B cell (primary cell): ENCODE measurements at regions not wholly inside any gene's neighbourhood (a gene's known extent, or its start where the extent isn't known, plus 50 kb on each side); places are given as distances from the start of the nearest gene placed in this dataset.

Experiments used
- ATAC-seq: fragments of 200-7000 bp; cut with Tn5 transposase; one replicate; pipeline ENCODE4 v1.10.0; 2021; ENCODE audit warnings: low read depth, mild to moderate bottlenecking, moderate number of reproducible peaks, moderate library complexity
- CTCF ChIA-PET: fragments of 350-600 bp; sonication (Branson Sonifier 250); formaldehyde crosslinking; loops from one replicate; lab custom pipeline; 2021; ENCODE audit warnings: antibody characterized with exemption, inconsistent platforms; lab: Charles Lee
- POLR2A ChIA-PET: fragments of 350-600 bp; sonication (Branson Sonifier 250); formaldehyde crosslinking; loops from one replicate; lab custom pipeline; 2021; ENCODE audit warnings: antibody characterized with exemption; lab: Charles Lee
- DNase-seq: peaks from one replicate; pipeline ENCODE4 v3.0.0; 2013
- H2AFZ ChIP-seq: 2 replicates; pipeline ENCODE4 v1.6.1; 2012; ENCODE audit warnings: mild to moderate bottlenecking, low read depth, low read length; ENCODE audit not compliant: insufficient read depth, poor library complexity, severe bottlenecking
- H3K27ac ChIP-seq, 2 donors: 1 replicate in 1 of 2; 2 replicates in 1 of 2; pipeline ENCODE4 v1.5.1; 2012 to 2013; ENCODE audit warnings: low read length in 2 of 2, mild to moderate bottlenecking in 2 of 2, moderate library complexity in 1 of 2
- H3K27me3 ChIP-seq, 4 experiments: fragments of 200-600 bp in 1 of 4; sonication (generic) in 1 of 4; replicated peaks in 1 of 4; 1 replicate in 2 of 4; 2 replicates in 2 of 4; pipeline versions ENCODE4 v1.6.1 to v1.7.0; 2013 to 2016; ENCODE audit warnings: low read length in 3 of 4, mild to moderate bottlenecking in 2 of 4, mixed read lengths in 1 of 4, moderate library complexity in 1 of 4; ENCODE audit not compliant: insufficient read depth in 4 of 4, control insufficient read depth in 3 of 4; ENCODE audit errors: control extremely low read depth in 1 of 4
- H3K36me3 ChIP-seq, 2 experiments: replicated peaks in 1 of 2; 1 replicate in 1 of 2; 2 replicates in 1 of 2; pipeline versions ENCODE4 v1.6.1 to v1.7.1; 2013; ENCODE audit warnings: low read length in 1 of 2; ENCODE audit not compliant: insufficient read depth in 2 of 2, control insufficient read depth in 1 of 2; ENCODE audit errors: control extremely low read depth in 1 of 2, extremely low read depth in 1 of 2
- H3K4me1 ChIP-seq, 2 donors: fragments of 200-600 bp in 1 of 2; sonication (generic) in 1 of 2; 1 replicate in 1 of 2; 2 replicates in 1 of 2; pipeline versions ENCODE4 v1.5.1 to v1.6.1; 2013 to 2017; ENCODE audit warnings: low read length in 2 of 2; ENCODE audit not compliant: control insufficient read depth in 2 of 2, insufficient read depth in 2 of 2
- H3K4me2 ChIP-seq: replicated peaks from 2 replicates; pipeline ENCODE3; 2012; ENCODE audit warnings: mild to moderate bottlenecking, low read depth, low read length; ENCODE audit not compliant: poor library complexity, severe bottlenecking
- H3K4me3 ChIP-seq, 5 experiments: fragments of 200-600 bp in 1 of 5; sonication (generic) in 1 of 5; 1 replicate in 3 of 5; 2 replicates in 2 of 5; pipeline versions ENCODE4 v1.5.1 to v1.7.0; 2011 to 2016; ENCODE audit warnings: low read length in 4 of 5, mild to moderate bottlenecking in 4 of 5, low read depth in 2 of 5, control low read depth in 1 of 5, moderate library complexity in 1 of 5; ENCODE audit not compliant: insufficient read depth in 1 of 5; ENCODE audit errors: control extremely low read depth in 1 of 5, extremely low read depth in 1 of 5
- H3K79me2 ChIP-seq: fragments of 200-600 bp; sonication (generic); one replicate; pipeline ENCODE4 v1.6.0; 2016; ENCODE audit warnings: low read length; ENCODE audit not compliant: control insufficient read depth, insufficient read depth
- H3K9ac ChIP-seq: fragments of 200-600 bp; sonication (generic); 2 replicates; pipeline ENCODE4 v1.6.1; 2017; ENCODE audit warnings: mild to moderate bottlenecking, low read length, moderate library complexity
- H3K9me3 ChIP-seq, 3 donors: one replicate each; pipeline versions ENCODE4 v1.6.1 to v1.7.1; 2013; ENCODE audit warnings: low read length in 2 of 3; ENCODE audit not compliant: control insufficient read depth in 2 of 3, insufficient read depth in 1 of 3; ENCODE audit errors: control extremely low read depth in 1 of 3
- H4K20me1 ChIP-seq: 2 replicates; pipeline ENCODE4 v1.6.0; 2012; ENCODE audit warnings: mild to moderate bottlenecking, low read length; ENCODE audit not compliant: insufficient read depth, control insufficient read depth, poor library complexity, severe bottlenecking
- H3K27ac Mint-ChIP-seq: one replicate; pipeline ENCODE4 v1.8.0; 2021; ENCODE audit warnings: mixed read lengths
- H3K27me3 Mint-ChIP-seq: one replicate; pipeline ENCODE4 v1.8.0; 2021; ENCODE audit warnings: mixed read lengths
- H3K4me1 Mint-ChIP-seq: one replicate; pipeline ENCODE4 v1.8.0; 2021; ENCODE audit warnings: mixed read lengths
- H3K4me3 Mint-ChIP-seq: one replicate; pipeline ENCODE4 v1.8.0; 2021; ENCODE audit warnings: mixed read lengths
- H3K9me3 Mint-ChIP-seq: one replicate; pipeline ENCODE4 v1.8.0; 2022; ENCODE audit warnings: mixed read lengths; ENCODE audit not compliant: insufficient read depth
- EZH2 ChIP-seq: IDR thresholded peaks from 2 replicates; pipeline ENCODE4 v1.6.1; 2012; ENCODE audit warnings: borderline replicate concordance, low read depth, mild to moderate bottlenecking, moderate library complexity, low read length; ENCODE audit not compliant: insufficient read depth, poor library complexity, severe bottlenecking
- WGBS: methylation state at CpG from one replicate; pipeline ENCODE4 v1.1.5; 2013; ENCODE audit warnings: missing lambda C conversion rate; ENCODE audit not compliant: insufficient coverage; 5-methylcytosine and 5-hydroxymethylcytosine counted together
- intact Hi-C: fragments of 100-400 bp; cut with micrococcal nuclease; formaldehyde crosslinking; loops from one replicate; pipeline ENCODE4 v1.10.0; 2022
- TF ChIP-seq, protein P1 (sequence below): fragments of 200-600 bp; IDR thresholded peaks from one replicate; pipeline ENCODE4 v1.8.0; 2022; ENCODE audit warnings: antibody characterized with exemption, mild to moderate bottlenecking

DNA sequence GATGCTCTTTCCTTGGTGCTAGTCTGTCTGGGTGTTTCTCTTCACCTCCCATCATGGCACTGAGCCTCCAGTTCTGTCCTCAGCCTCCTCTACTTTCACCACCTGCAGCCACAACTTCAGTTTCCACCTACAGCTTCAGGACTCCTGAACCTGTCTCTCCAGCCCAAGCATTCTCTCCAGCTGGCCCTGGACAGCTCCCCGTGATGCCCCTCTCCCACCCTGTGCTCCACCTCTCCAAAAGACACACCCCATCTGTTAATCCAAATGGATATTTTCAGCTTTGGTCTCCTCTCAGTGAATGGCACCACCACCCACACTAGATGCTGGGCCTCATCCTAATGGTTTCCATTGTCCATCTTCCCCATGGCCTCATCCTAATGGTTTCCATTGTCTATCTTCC is 79.5 kb upstream of the NEDD9 start:
- H3K4me2 ChIP-seq = no peak overlapping the region
- POLR2A ChIA-PET = no interaction called here
- Mint-ChIP-seq H3K27ac (peak overlapping the region; percentile 60), H3K9me3 (peaks cover 4% of the 10 kb centered on the region), H3K4me1 (peaks cover 31% of the 10 kb centered on the region), H3K27me3 (no peaks in the 10 kb centered on the region), H3K4me3 (no peak overlapping the region)
- peaks cover 5 to 15% of the 10 kb centered on the region in 2 donors for H3K4me1 ChIP-seq
- H3K27me3 ChIP-seq = no peaks in the 10 kb centered on the region
- no peak overlapping the region for H2AFZ ChIP-seq
- no peak overlapping the region for H3K27ac ChIP-seq
- H3K4me3 ChIP-seq = no peak overlapping the region
- intact Hi-C loops = no loop called here
- H3K9me3 ChIP-seq = no peaks in the 10 kb centered on the region
- DNase-seq (no peak), ATAC-seq (no peak)
- H3K36me3 ChIP-seq = peaks cover 9 to 37% of the 10 kb centered on the region in 2 experiments
- no peak overlapping the region for H3K9ac ChIP-seq
- CTCF ChIA-PET = no interaction called here
- TF ChIP-seq, protein P1, sequence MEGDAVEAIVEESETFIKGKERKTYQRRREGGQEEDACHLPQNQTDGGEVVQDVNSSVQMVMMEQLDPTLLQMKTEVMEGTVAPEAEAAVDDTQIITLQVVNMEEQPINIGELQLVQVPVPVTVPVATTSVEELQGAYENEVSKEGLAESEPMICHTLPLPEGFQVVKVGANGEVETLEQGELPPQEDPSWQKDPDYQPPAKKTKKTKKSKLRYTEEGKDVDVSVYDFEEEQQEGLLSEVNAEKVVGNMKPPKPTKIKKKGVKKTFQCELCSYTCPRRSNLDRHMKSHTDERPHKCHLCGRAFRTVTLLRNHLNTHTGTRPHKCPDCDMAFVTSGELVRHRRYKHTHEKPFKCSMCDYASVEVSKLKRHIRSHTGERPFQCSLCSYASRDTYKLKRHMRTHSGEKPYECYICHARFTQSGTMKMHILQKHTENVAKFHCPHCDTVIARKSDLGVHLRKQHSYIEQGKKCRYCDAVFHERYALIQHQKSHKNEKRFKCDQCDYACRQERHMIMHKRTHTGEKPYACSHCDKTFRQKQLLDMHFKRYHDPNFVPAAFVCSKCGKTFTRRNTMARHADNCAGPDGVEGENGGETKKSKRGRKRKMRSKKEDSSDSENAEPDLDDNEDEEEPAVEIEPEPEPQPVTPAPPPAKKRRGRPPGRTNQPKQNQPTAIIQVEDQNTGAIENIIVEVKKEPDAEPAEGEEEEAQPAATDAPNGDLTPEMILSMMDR = no peak
- no peak for TF ChIP-seq EZH2
- peaks cover 37% of the 10 kb centered on the region for H4K20me1 ChIP-seq
- WGBS = 100% methylated on average over 1 of the region's 1 CpG
- peaks cover 87% of the 10 kb centered on the region for H3K79me2 ChIP-seq

DNA sequence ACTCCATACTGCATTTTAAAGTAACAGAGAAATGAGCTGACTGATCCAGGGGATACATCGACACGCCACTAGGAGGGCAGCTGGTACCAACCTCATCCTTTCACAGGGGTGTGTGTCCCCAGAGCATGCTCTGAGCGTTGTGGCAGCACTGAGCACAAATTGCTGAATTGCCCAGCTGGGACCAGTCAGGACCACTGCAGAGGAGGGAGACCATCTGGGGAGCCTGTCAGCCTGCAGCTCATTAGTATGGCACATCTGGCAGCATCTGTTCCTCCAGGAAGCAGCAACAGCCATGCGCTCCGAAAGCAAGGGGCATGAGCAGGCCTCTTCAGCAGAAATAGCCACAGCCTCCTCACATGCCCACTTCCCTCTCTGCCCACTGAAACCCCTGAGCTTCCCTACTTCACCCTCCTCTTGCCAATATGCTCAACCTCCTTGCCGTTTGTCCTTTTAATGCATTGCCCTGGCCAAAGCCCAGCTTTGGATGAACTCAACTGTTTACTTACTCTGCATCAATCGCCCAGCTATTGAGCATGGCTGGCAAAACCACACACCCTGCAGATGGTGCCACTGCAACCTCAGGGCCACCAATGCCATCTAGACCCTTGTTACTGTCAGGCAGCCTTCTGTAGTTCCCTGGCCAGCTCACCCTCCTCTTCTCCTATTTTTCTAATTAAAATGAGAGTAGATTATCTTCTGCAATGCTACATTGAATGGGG is 77.6 kb upstream of the NEDD9 start:
- intact Hi-C loops = no loop called here
- H3K9me3 Mint-ChIP-seq = peaks cover 4% of the 10 kb centered on the region
- peaks cover 30% of the 10 kb centered on the region for H3K4me1 Mint-ChIP-seq
- Histone ChIP-seq H3K9me3 (peaks cover 0 to under 1% (median 0%) of the 10 kb centered on the region in 3 donors), H2AFZ (no peak overlapping the region), H3K27me3 (no peaks in the 10 kb centered on the region), H3K79me2 (peaks cover 93% of the 10 kb centered on the region), H3K9ac (no peak overlapping the region), H3K36me3 (peaks cover 2 to 38% of the 10 kb centered on the region in 2 experiments), H3K4me3 (no peak overlapping the region), H3K4me1 (peaks cover 5 to 15% of the 10 kb centered on the region in 2 donors), H3K27ac (peak overlapping the region in 1 of 2 donors; percentile 6), H4K20me1 (peaks cover 34% of the 10 kb centered on the region), H3K4me2 (no peak overlapping the region)
- no peak overlapping the region for H3K27ac Mint-ChIP-seq
- H3K27me3 Mint-ChIP-seq = no peaks in the 10 kb centered on the region
- ChIA-PET POLR2A (no interaction called here), CTCF (interaction anchor here (1.7 kb wide), 1 partner anchor 9 kb away, joined by 5 read pairs; no protein-coding TSS in a partner anchor)
- DNase-seq (no peak), ATAC-seq (no peak)
- WGBS = 81% methylated on average over 7 of the region's 7 CpGs
- TF ChIP-seq, protein P1 = peak; percentile 10
- no peak for TF ChIP-seq EZH2
- no peak overlapping the region for H3K4me3 Mint-ChIP-seq
